Activated CD8-positive, alpha-beta T cell treated with anti-CD3 and anti-CD28 coated beads for 36 hours (primary cell): ENCODE measurements at regions not wholly inside any gene's neighbourhood (a gene's known extent, or its start where the extent isn't known, plus 50 kb on each side); places are given as distances from the start of the nearest gene placed in this dataset.

ENCODE experiments used
- ATAC-seq: fragments of 200-7000 bp; cut with Tn5 transposase; one replicate; pipeline ENCODE4 v1.10.0; 2021; ENCODE audit warnings: mild to moderate bottlenecking, moderate library complexity
- CTCF ChIA-PET: fragments of 350-600 bp; sonication (Branson Sonifier 250); formaldehyde crosslinking; loops from one replicate; lab custom pipeline; 2021; ENCODE audit warnings: antibody characterized with exemption; lab: Charles Lee
- POLR2A ChIA-PET: fragments of 350-600 bp; sonication (Branson Sonifier 250); formaldehyde crosslinking; loops from one replicate; lab custom pipeline; 2021; ENCODE audit warnings: antibody characterized with exemption; lab: Charles Lee
- DNase-seq: peaks from one replicate; pipeline ENCODE4 v3.0.0-alpha.2; 2020
- H3K27ac Mint-ChIP-seq: one replicate; pipeline ENCODE4 v1.8.0; 2021; ENCODE audit warnings: mild to moderate bottlenecking, mixed read lengths
- H3K27me3 Mint-ChIP-seq: one replicate; pipeline ENCODE4 v1.8.0; 2021; ENCODE audit warnings: mixed read lengths
- H3K36me3 Mint-ChIP-seq: one replicate; pipeline ENCODE4 v1.8.0; 2021; ENCODE audit warnings: low read depth, mixed read lengths
- H3K4me1 Mint-ChIP-seq: one replicate; pipeline ENCODE4 v1.8.0; 2021; ENCODE audit warnings: low read depth, mixed read lengths
- H3K4me3 Mint-ChIP-seq: one replicate; pipeline ENCODE4 v1.8.0; 2021; ENCODE audit warnings: mild to moderate bottlenecking, moderate library complexity, mixed read lengths
- H3K9me3 Mint-ChIP-seq: one replicate; pipeline ENCODE4 v1.8.0; 2021; ENCODE audit warnings: mixed read lengths
- intact Hi-C: fragments of 100-400 bp; cut with micrococcal nuclease; formaldehyde crosslinking; loops from one replicate; pipeline ENCODE4 v1.10.0; 2022
- TF ChIP-seq, protein P1 (sequence below): fragments of 200-600 bp; IDR thresholded peaks from one replicate; pipeline ENCODE4 v1.8.0; 2022; ENCODE audit warnings: antibody characterized with exemption, mild to moderate bottlenecking

DNA sequence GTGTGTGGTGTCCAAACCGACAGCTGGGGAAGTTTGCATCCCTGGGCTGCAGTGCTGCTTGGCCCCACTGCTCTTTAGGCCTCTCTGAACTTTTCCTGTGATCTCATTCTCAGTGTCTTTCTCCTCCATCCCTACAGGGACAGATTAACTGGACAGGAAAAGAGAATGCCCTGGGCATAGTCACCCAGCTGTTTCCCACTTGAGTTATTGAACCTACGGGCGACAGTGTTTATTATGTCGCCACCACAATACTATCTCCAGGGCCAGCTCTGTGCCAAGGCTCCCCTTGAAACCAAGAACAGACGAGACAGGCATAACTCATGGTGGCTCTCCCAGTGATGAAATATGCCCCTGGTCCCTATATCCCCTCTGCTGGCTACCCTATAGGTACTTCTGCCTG, 147.8 kb upstream of the EPHA7 start:
- TF ChIP-seq, protein P1, sequence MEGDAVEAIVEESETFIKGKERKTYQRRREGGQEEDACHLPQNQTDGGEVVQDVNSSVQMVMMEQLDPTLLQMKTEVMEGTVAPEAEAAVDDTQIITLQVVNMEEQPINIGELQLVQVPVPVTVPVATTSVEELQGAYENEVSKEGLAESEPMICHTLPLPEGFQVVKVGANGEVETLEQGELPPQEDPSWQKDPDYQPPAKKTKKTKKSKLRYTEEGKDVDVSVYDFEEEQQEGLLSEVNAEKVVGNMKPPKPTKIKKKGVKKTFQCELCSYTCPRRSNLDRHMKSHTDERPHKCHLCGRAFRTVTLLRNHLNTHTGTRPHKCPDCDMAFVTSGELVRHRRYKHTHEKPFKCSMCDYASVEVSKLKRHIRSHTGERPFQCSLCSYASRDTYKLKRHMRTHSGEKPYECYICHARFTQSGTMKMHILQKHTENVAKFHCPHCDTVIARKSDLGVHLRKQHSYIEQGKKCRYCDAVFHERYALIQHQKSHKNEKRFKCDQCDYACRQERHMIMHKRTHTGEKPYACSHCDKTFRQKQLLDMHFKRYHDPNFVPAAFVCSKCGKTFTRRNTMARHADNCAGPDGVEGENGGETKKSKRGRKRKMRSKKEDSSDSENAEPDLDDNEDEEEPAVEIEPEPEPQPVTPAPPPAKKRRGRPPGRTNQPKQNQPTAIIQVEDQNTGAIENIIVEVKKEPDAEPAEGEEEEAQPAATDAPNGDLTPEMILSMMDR: no peak
- Mint-ChIP-seq H3K27ac (no peak overlapping the region), H3K4me1 (no peaks in the 10 kb centered on the region), H3K36me3 (no peaks in the 10 kb centered on the region), H3K4me3 (no peak overlapping the region), H3K27me3 (no peaks in the 10 kb centered on the region), H3K9me3 (no peaks in the 10 kb centered on the region)
- DNase-seq (no peak), ATAC-seq (no peak)
- intact Hi-C loops: no loop called here
- POLR2A ChIA-PET: interaction anchor here (0.6 kb wide), 1 partner anchor 1271 kb away, joined by 3 read pairs; no protein-coding TSS in a partner anchor
- CTCF ChIA-PET: no interaction called here

DNA sequence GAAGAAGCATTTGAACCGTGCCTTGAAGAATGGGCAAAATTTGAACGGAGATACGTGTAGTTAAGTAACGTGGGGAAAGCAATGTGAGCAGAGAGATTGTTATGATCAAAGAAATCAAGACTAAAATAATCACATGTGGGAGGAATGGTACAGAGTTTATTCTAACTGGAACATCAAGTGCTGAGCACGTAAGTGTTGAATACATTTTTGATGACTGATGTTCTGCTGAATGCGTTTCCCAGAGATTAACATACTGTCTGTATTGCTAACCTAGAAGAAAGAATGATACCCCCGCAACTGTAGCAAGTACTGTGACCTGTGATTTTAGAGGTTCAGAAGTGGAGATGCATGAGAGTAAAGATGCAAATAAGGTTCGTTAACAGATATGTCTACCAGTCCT, 146.9 kb upstream of the EPHA7 start:
- Mint-ChIP-seq H3K4me3 (no peak overlapping the region), H3K36me3 (no peaks in the 10 kb centered on the region), H3K9me3 (no peaks in the 10 kb centered on the region), H3K27me3 (no peaks in the 10 kb centered on the region), H3K4me1 (no peaks in the 10 kb centered on the region), H3K27ac (no peak overlapping the region)
- ChIA-PET POLR2A (no interaction called here), CTCF (no interaction called here)
- TF ChIP-seq, protein P1: no peak
- ATAC-seq (no peak), DNase-seq (no peak)
- intact Hi-C loops: no loop called here

DNA sequence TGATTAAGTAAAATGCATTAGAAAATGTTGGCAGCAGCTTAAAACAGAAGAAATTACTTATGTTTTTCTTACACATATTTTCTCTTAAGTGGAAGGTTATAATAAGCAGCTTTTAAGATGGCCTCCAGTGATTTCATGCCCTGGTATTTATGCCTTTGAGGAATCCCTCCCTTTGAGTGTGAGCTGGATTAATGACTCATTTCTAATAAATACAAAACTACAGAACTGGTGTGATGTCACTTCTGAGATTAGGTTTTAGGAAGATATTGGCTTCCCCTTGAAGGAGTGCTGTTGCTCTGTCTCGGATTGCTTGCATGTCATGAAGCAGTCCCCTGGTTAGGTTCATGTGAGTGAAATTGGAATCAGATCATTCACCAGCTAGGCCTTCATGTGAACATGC, 143.2 kb upstream of the EPHA7 start:
- Mint-ChIP-seq H3K36me3 (no peaks in the 10 kb centered on the region), H3K27me3 (no peaks in the 10 kb centered on the region), H3K27ac (no peak overlapping the region), H3K4me1 (no peaks in the 10 kb centered on the region), H3K4me3 (no peak overlapping the region), H3K9me3 (peaks cover 2% of the 10 kb centered on the region)
- ChIA-PET POLR2A (no interaction called here), CTCF (no interaction called here)
- intact Hi-C loops: no loop called here
- DNase-seq: no peak
- ATAC-seq: no peak
- TF ChIP-seq, protein P1: no peak

DNA sequence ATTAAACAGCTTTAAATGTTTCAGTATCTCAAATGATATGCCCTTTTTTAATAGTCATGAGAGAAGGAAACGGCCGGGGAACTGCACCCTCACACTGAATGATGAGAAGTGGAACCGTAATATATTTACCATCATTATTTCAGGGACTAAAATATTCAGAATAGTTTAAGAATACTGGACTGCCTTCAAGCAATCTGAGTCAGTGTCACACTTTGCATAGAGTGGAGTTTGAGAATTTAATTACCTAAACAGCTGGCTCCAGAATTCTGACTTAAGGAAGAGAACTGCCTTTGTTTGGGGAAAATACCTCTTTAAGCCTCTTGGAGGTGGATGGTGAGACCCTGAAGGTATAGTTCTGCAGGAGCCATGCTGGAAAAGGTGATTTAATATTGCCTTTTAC, 135.9 kb upstream of the EPHA7 start:
- H3K9me3 Mint-ChIP-seq: peaks cover 2% of the 10 kb centered on the region

DNA sequence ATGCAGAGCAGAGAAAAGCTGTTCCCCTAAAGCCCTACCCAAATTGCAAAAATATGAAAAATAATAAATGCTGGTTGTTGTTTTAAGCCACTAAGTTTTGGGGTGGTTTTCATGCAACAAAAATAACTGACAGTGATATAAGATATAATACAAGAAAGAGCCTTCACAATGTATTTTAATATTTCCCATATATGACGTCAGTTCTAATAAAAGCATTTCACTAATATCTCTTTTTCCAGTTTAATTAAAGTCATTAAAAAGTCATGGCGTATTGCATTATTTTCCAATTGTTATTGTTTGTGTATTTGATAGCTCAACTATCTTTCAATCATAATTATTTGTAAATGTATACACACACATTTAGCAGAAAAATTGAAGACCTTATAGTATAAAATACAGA, 134.7 kb upstream of the EPHA7 start:
- Mint-ChIP-seq H3K36me3 (no peaks in the 10 kb centered on the region), H3K4me1 (no peaks in the 10 kb centered on the region)
- POLR2A ChIA-PET: no interaction called here

More for the DNA sequence above, 135.9 kb upstream of the EPHA7 start:
- ATAC-seq: no peak
- TF ChIP-seq, protein P1: no peak
- Mint-ChIP-seq H3K27me3 (no peaks in the 10 kb centered on the region), H3K36me3 (no peaks in the 10 kb centered on the region), H3K4me3 (no peak overlapping the region), H3K27ac (no peak overlapping the region), H3K4me1 (no peaks in the 10 kb centered on the region)
- no peak for DNase-seq
- intact Hi-C loops: no loop called here
- ChIA-PET CTCF (no interaction called here), POLR2A (no interaction called here)

More for the DNA sequence above, 134.7 kb upstream of the EPHA7 start:
- TF ChIP-seq, protein P1: no peak
- no peak for DNase-seq
- Mint-ChIP-seq H3K27me3 (no peaks in the 10 kb centered on the region), H3K4me3 (no peak overlapping the region), H3K9me3 (peaks cover 2% of the 10 kb centered on the region), H3K27ac (no peak overlapping the region)
- intact Hi-C loops: no loop called here
- CTCF ChIA-PET: no interaction called here
- no peak for ATAC-seq
